ENCODE measurements at regions not wholly inside any gene's neighbourhood (a gene's known extent, or its start where the extent isn't known, plus 50 kb on each side); places are given as distances from the start of the nearest gene placed in this dataset.

DNA sequence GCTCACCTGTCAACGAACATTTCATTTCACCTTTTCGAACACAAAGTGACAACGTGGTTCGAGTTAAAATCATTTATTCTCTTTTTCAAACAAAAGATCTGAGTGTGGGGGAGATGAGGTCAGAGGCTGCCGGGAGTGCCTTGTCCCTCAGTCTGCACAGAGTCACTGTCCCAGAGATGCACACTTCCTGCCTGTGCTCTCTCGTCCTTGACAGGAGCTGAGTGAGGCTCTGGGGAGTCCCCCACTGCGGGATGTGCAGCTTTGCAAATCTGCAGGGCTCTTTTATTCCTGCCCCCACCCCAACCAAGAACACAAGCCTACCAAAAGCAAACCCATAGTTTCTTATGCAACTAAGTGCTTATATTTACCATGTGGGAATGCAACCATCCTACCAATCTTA is 497.8 kb downstream of the EIPR1 start:
- TF ChIP-seq, protein P1, sequence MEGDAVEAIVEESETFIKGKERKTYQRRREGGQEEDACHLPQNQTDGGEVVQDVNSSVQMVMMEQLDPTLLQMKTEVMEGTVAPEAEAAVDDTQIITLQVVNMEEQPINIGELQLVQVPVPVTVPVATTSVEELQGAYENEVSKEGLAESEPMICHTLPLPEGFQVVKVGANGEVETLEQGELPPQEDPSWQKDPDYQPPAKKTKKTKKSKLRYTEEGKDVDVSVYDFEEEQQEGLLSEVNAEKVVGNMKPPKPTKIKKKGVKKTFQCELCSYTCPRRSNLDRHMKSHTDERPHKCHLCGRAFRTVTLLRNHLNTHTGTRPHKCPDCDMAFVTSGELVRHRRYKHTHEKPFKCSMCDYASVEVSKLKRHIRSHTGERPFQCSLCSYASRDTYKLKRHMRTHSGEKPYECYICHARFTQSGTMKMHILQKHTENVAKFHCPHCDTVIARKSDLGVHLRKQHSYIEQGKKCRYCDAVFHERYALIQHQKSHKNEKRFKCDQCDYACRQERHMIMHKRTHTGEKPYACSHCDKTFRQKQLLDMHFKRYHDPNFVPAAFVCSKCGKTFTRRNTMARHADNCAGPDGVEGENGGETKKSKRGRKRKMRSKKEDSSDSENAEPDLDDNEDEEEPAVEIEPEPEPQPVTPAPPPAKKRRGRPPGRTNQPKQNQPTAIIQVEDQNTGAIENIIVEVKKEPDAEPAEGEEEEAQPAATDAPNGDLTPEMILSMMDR (IDR thresholded peaks at IDR 0.05): no peak
- no peak overlapping the region for H3K4me3 ChIP-seq

DNA sequence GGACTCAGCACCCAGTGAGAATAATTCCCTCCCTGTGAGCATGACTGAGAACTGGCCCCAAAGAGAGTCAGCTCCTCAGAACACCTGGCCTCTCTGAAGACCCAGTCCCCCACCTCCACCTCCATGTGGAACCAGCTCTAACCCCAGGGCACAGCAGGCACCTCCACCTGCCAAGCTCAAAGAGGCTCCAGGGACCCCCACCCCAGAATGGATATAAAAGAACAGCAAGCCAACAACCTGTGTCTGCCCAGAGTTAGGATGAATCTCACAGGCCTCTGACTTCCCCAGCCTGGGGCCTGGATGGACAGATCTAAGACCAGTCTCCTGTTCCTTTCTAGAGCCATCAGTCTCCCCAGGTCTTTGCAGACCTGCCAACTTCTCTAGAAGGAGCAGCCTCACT is 498.5 kb downstream of the EIPR1 start:
- H3K36me3 ChIP-seq: no peaks in the 10 kb centered on the region
- ATAC-seq (ENCODE audit: insufficient number of reproducible peaks, low FRiP score, low read depth) (no peak), DNase-seq (ENCODE audit: low spot score) (no peak)
- H3K4me1 ChIP-seq (ENCODE audit: control insufficient read depth in 1 of 2, low read depth in 2 of 2): no peaks in the 10 kb centered on the region
- no peak overlapping the region for H3K4me3 ChIP-seq
- TF ChIP-seq, protein P1 (IDR thresholded peaks at IDR 0.05): no peak
- H3K27ac ChIP-seq: no peak overlapping the region
- no peaks in the 10 kb centered on the region for H3K27me3 ChIP-seq (replicated peaks; ENCODE audit: insufficient read depth)
- H3K9me3 ChIP-seq: no peaks in the 10 kb centered on the region

More for the DNA sequence above, 497.8 kb downstream of the EIPR1 start:
- no peak for DNase-seq (ENCODE audit: low spot score)
- no peaks in the 10 kb centered on the region for H3K4me1 ChIP-seq (ENCODE audit: control insufficient read depth in 1 of 2, low read depth in 2 of 2)
- H3K27me3 ChIP-seq (replicated peaks; ENCODE audit: insufficient read depth): no peaks in the 10 kb centered on the region
- H3K36me3 ChIP-seq: no peaks in the 10 kb centered on the region
- no peaks in the 10 kb centered on the region for H3K9me3 ChIP-seq
- no peak overlapping the region for H3K27ac ChIP-seq
- ATAC-seq (ENCODE audit: insufficient number of reproducible peaks, low FRiP score, low read depth): no peak

DNA sequence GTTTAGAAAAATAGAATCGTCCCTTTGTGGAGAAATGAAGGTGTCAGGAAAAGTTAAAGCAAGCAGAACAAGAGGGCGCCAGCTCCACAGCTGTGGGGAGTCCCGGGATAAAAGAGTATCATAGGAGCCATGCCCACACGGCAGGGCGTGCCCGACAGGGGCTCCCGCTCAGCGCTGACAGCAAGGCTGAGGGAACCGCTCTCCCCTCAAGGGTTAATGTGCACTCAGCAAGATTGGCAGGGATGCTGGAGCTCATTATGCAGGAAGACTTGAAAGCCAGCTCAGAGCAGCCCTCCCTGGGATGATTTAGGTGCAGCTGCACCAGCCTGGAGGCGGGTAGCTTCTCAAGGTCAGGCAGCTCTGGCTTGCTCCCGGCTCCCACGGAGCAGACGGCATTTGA is 500.2 kb downstream of the EIPR1 start:
- ATAC-seq (ENCODE audit: insufficient number of reproducible peaks, low FRiP score, low read depth) (no peak), DNase-seq (ENCODE audit: low spot score) (no peak)
- Histone ChIP-seq H3K9me3 (no peaks in the 10 kb centered on the region), H3K27me3 (replicated peaks; ENCODE audit: insufficient read depth) (no peaks in the 10 kb centered on the region), H3K27ac (no peak overlapping the region), H3K4me3 (no peak overlapping the region), H3K36me3 (no peaks in the 10 kb centered on the region), H3K4me1 (ENCODE audit: control insufficient read depth in 1 of 2, low read depth in 2 of 2) (no peaks in the 10 kb centered on the region)
- TF ChIP-seq, protein P1 (IDR thresholded peaks at IDR 0.05): no peak

DNA sequence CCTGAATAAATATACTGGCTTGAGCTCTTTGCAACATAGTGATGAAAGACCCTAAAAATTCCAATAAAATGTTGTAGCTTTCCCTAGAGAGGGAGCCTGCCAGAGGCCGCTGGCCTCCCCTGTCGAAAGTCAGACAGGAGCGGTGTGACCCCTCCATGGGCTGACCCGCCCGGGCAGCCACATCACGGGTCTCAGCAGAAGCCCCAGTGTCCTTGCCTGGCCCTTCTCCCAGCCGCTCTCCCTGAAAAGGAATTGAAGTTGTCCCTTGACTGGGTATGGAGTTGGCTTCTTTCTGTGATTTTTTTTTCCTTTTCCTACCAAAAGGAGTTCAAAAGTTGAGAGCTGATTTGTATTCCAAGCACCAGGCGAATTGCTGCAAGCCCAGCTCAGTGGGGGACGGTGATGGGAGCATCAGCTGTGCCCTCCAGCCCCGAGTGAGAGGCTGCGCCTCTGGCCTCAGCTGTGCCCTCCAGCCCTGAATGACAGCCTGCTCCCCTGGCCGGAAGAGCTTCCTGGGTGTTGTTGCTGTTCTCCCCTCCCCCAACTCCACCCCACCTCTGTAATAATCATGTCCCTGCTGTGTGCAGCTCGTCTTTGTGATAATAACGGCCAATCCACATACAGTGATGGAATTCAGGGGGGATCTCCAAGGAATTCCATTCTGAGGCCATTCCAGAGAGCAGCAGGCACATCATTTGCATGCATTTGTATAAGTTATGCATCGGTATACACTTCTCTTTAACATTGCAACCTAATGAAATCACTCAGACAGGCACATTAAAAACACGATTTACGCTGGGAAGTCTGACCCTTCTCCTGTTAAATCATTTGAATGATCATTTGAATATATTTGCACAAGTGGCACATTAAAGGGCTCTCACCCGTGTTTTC is 501.0 kb downstream of the EIPR1 start:
- H3K4me1 ChIP-seq (ENCODE audit: control insufficient read depth in 1 of 2, low read depth in 2 of 2): no peaks in the 10 kb centered on the region
- ATAC-seq (ENCODE audit: insufficient number of reproducible peaks, low FRiP score, low read depth): no peak
- no peaks in the 10 kb centered on the region for H3K27me3 ChIP-seq (replicated peaks; ENCODE audit: insufficient read depth)
- H3K36me3 ChIP-seq: no peaks in the 10 kb centered on the region
- H3K27ac ChIP-seq: no peak overlapping the region
- DNase-seq (ENCODE audit: low spot score): no peak
- H3K9me3 ChIP-seq: no peaks in the 10 kb centered on the region
- no peak overlapping the region for H3K4me3 ChIP-seq
- TF ChIP-seq, protein P1 (IDR thresholded peaks at IDR 0.05): no peak

DNA sequence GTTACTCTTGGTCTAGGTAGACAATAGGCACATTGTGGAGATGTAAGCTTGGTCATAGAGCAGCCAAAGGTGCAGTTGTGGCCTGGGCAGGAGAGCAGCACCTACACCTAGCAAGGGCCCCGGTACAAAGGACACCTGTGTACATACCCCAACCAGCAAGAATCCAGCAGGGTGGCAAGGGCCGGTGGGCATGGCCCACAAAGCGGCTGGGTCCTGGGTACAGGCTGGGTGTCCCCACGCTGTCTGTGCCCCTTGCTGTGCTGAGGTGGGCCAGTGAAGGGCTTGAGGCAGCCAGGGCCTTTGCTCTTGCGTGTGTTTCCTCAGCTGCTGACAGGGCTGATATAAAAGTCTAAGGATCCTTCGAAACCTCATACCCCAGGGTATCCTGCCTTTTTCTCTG is 501.8 kb downstream of the EIPR1 start:
- H3K27me3 ChIP-seq (replicated peaks; ENCODE audit: insufficient read depth): no peaks in the 10 kb centered on the region
- H3K36me3 ChIP-seq: no peaks in the 10 kb centered on the region

More for the DNA sequence above, 501.8 kb downstream of the EIPR1 start:
- Histone ChIP-seq H3K9me3 (no peaks in the 10 kb centered on the region), H3K4me1 (ENCODE audit: control insufficient read depth in 1 of 2, low read depth in 2 of 2) (no peaks in the 10 kb centered on the region), H3K27ac (no peak overlapping the region), H3K4me3 (no peak overlapping the region)
- no peak for DNase-seq (ENCODE audit: low spot score)
- TF ChIP-seq, protein P1 (IDR thresholded peaks at IDR 0.05): no peak
- ATAC-seq (ENCODE audit: insufficient number of reproducible peaks, low FRiP score, low read depth): no peak
